ENCODE measurements at regions not wholly inside any gene's neighbourhood (a gene's known extent, or its start where the extent isn't known, plus 50 kb on each side); places are given as distances from the start of the nearest gene placed in this dataset.
"Not testable (repeated sequence)": the region's sequence is repeated elsewhere in the genome, so short reads cannot be mapped to it uniquely, and the experiment has no call there.

GRCh38 chr2:237210763-237211162 lies 125.1 kb downstream of the COPS8 start:
- TF ChIP-seq CTCF (IDR thresholded peaks at IDR 0.05) = no peak
- no peaks in the 10 kb centered on the region for H3K36me3 ChIP-seq (ENCODE audit: control insufficient read depth, insufficient read depth, low read length)
- no peak overlapping the region for H3K27ac ChIP-seq
- H3K4me3 ChIP-seq (ENCODE audit: low read depth, low read length) = no peak overlapping the region
- no peaks in the 10 kb centered on the region for H3K27me3 ChIP-seq (ENCODE audit: control insufficient read depth, insufficient read depth, low read length)
- H2AFZ ChIP-seq = no peak overlapping the region
- H3K9ac ChIP-seq = no peak overlapping the region
- H3K9me3 ChIP-seq (ENCODE audit: control insufficient read depth, low read length) = no peaks in the 10 kb centered on the region
- H3K79me2 ChIP-seq = no peaks in the 10 kb centered on the region
- H3K4me1 ChIP-seq = peaks cover 10% of the 10 kb centered on the region
- no peak overlapping the region for H3K4me2 ChIP-seq (ENCODE audit: low read length)

GRCh38 chr2:237212356-237213279 lies 126.9 kb downstream of the COPS8 start:
- H3K9me3 ChIP-seq (ENCODE audit: control insufficient read depth, low read length); H3K27me3 ChIP-seq (ENCODE audit: control insufficient read depth, insufficient read depth, low read length); H3K4me3 ChIP-seq (ENCODE audit: low read depth, low read length); H3K4me2 ChIP-seq (ENCODE audit: low read length); H2AFZ ChIP-seq; H3K27ac ChIP-seq; H3K36me3 ChIP-seq (ENCODE audit: control insufficient read depth, insufficient read depth, low read length); H3K9ac ChIP-seq; H3K79me2 ChIP-seq: not testable (repeated sequence)
- peaks cover 10% of the 10 kb centered on the region for H3K4me1 ChIP-seq

- H3K27me3 ChIP-seq (ENCODE audit: control insufficient read depth, insufficient read depth, low read length) = no peaks in the 10 kb centered on the region
- H3K9ac ChIP-seq = no peak overlapping the region
- no peaks in the 10 kb centered on the region for H3K36me3 ChIP-seq (ENCODE audit: control insufficient read depth, insufficient read depth, low read length)
- no peak for TF ChIP-seq CTCF (IDR thresholded peaks at IDR 0.05)
- no peak overlapping the region for H3K4me2 ChIP-seq (ENCODE audit: low read length)
- H3K79me2 ChIP-seq = no peaks in the 10 kb centered on the region
- no peaks in the 10 kb centered on the region for H3K9me3 ChIP-seq (ENCODE audit: control insufficient read depth, low read length)
- H3K4me1 ChIP-seq = peaks cover 10% of the 10 kb centered on the region
- H3K27ac ChIP-seq = no peak overlapping the region
- H2AFZ ChIP-seq = no peak overlapping the region
- no peak overlapping the region for H3K4me3 ChIP-seq (ENCODE audit: low read depth, low read length)
Observed at GRCh38 chr2:237213315-237214022, 127.8 kb downstream of the COPS8 start.

- Histone ChIP-seq H3K9ac (no peak overlapping the region), H3K4me3 (ENCODE audit: low read depth, low read length) (no peak overlapping the region), H3K27ac (no peak overlapping the region), H3K27me3 (ENCODE audit: control insufficient read depth, insufficient read depth, low read length) (no peaks in the 10 kb centered on the region), H3K4me1 (peaks cover 10% of the 10 kb centered on the region), H3K36me3 (ENCODE audit: control insufficient read depth, insufficient read depth, low read length) (no peaks in the 10 kb centered on the region), H3K9me3 (ENCODE audit: control insufficient read depth, low read length) (no peaks in the 10 kb centered on the region), H2AFZ (no peak overlapping the region), H3K79me2 (no peaks in the 10 kb centered on the region), H3K4me2 (ENCODE audit: low read length) (no peak overlapping the region)
- TF ChIP-seq CTCF (IDR thresholded peaks at IDR 0.05) = no peak
Observed at GRCh38 chr2:237214030-237214675, 128.5 kb downstream of the COPS8 start.

GRCh38 chr2:237214963-237215362 lies 129.3 kb downstream of the COPS8 start:
- Histone ChIP-seq H3K9me3 (ENCODE audit: control insufficient read depth, low read length) (no peaks in the 10 kb centered on the region), H2AFZ (no peak overlapping the region), H3K79me2 (no peaks in the 10 kb centered on the region), H3K27ac (no peak overlapping the region), H3K4me2 (ENCODE audit: low read length) (no peak overlapping the region), H3K9ac (no peak overlapping the region), H3K27me3 (ENCODE audit: control insufficient read depth, insufficient read depth, low read length) (no peaks in the 10 kb centered on the region), H3K4me1 (peaks cover 6% of the 10 kb centered on the region), H3K36me3 (ENCODE audit: control insufficient read depth, insufficient read depth, low read length) (no peaks in the 10 kb centered on the region), H3K4me3 (ENCODE audit: low read depth, low read length) (no peak overlapping the region)
- no peak for TF ChIP-seq CTCF (IDR thresholded peaks at IDR 0.05)
